ENCODE measurements at regions not wholly inside any gene's neighbourhood (a gene's known extent, or its start where the extent isn't known, plus 50 kb on each side); places are given as distances from the start of the nearest gene placed in this dataset.

DNA sequence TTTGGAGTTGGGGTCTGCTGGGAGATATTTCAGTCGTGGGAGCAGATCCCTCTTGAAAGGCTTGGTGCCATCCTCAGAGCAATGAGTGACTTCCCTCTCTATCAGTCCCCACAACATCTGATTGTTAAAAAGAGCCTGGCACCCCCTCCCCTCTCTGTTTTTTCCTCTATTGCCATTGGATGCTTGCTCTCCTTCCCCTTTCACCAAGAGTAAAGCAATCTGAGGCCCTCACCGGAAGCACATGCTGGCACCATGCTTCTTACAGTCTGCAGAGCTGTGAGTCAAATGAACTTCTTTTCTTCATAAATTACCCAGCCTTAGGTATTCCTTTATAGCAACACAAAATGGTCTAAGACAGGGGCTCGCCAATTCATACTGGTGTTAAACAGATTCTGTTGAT lies 99.1 kb upstream of the CCND2 start:
- H3K79me2 ChIP-seq (ENCODE audit: control insufficient read depth, low read length), result no peaks in the 10 kb centered on the region
- no peak overlapping the region for H3K27ac ChIP-seq (ENCODE audit: low read depth, low read length)
- H3K4me3 ChIP-seq (ENCODE audit: low read length), result no peak overlapping the region
- H3K4me1 ChIP-seq (ENCODE audit: control insufficient read depth, low read length), result no peaks in the 10 kb centered on the region
- no peaks in the 10 kb centered on the region for H3F3A ChIP-seq (ENCODE audit: control insufficient read depth, insufficient read depth)
- H3K36me3 ChIP-seq (ENCODE audit: control insufficient read depth, low read length), result no peaks in the 10 kb centered on the region
- H3K9me2 ChIP-seq (replicated peaks; ENCODE audit: control insufficient read depth, low read length), result no peaks in the 10 kb centered on the region
- no peak overlapping the region for H3K4me2 ChIP-seq (ENCODE audit: low read length)
- TF ChIP-seq EZH2phosphoT487 (IDR thresholded peaks at IDR 0.05; ENCODE audit: borderline replicate concordance, low read length) (no peak), CTCF (IDR thresholded peaks at IDR 0.05; ENCODE audit: low read depth, low read length, poor library complexity, severe bottlenecking) (no peak)
- H4K20me1 ChIP-seq (ENCODE audit: control insufficient read depth, insufficient read depth, low read depth, low read length), result no peaks in the 10 kb centered on the region
- no peaks in the 10 kb centered on the region for H3K9me3 ChIP-seq (ENCODE audit: control insufficient read depth, insufficient read depth, low read length)
- peaks cover 8% of the 10 kb centered on the region; the same call in 1 of the 2 replicates for H3K27me3 ChIP-seq (ENCODE audit: control insufficient read depth, low read length)

DNA sequence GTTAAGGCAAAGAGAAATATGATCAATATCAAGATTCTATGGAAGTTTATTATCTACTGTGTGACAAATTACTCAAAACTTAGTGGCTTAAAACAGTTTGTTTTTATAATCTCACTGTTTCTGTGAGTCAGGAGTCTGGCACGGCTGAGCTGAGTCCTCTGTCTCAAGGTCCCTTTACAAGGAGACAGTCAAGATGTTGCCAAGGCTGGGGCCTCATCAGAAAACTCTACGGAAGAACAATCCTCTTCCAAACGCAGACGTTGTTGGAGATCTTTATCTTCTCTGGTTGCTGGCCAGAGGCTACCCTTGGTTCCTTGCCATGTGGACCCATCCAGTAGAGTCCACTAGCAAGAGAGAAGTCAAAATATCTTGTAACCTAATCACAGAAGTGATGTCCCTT lies 100.6 kb upstream of the CCND2 start:
- no peaks in the 10 kb centered on the region for H4K20me1 ChIP-seq (ENCODE audit: control insufficient read depth, insufficient read depth, low read depth, low read length)
- no peaks in the 10 kb centered on the region for H3K9me2 ChIP-seq (replicated peaks; ENCODE audit: control insufficient read depth, low read length)
- no peak overlapping the region for H3K27ac ChIP-seq (ENCODE audit: low read depth, low read length)
- H3F3A ChIP-seq (ENCODE audit: control insufficient read depth, insufficient read depth), result no peaks in the 10 kb centered on the region
- H3K4me2 ChIP-seq (ENCODE audit: low read length), result no peak overlapping the region
- H3K4me1 ChIP-seq (ENCODE audit: control insufficient read depth, low read length), result no peaks in the 10 kb centered on the region
- H3K4me3 ChIP-seq (ENCODE audit: low read length), result no peak overlapping the region
- H3K36me3 ChIP-seq (ENCODE audit: control insufficient read depth, low read length), result no peaks in the 10 kb centered on the region
- no peaks in the 10 kb centered on the region for H3K9me3 ChIP-seq (ENCODE audit: control insufficient read depth, insufficient read depth, low read length)
- TF ChIP-seq CTCF (IDR thresholded peaks at IDR 0.05; ENCODE audit: low read depth, low read length, poor library complexity, severe bottlenecking) (no peak), EZH2phosphoT487 (IDR thresholded peaks at IDR 0.05; ENCODE audit: borderline replicate concordance, low read length) (no peak)
- H3K27me3 ChIP-seq (ENCODE audit: control insufficient read depth, low read length), result peaks cover 14% of the 10 kb centered on the region
- H3K79me2 ChIP-seq (ENCODE audit: control insufficient read depth, low read length), result no peaks in the 10 kb centered on the region

DNA sequence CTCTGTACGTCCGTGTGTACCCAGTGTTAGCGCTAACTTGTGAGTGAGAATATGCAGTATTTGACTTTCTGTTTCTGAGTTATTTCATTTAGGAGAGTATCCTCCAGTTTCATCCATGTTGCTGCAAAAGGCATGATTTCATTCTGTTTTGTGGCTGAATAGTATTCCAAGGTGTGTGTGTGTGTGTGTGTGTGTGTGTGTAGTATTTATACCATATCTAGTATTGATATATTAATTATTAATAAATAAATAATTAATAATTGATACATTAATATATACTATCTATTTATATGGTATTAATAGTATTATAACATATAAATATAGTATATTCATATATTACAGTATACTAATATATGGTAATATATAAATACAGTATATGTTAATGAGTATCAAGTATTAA lies 101.8 kb upstream of the CCND2 start:
- TF ChIP-seq EZH2phosphoT487 (IDR thresholded peaks at IDR 0.05; ENCODE audit: borderline replicate concordance, low read length), result no peak
- TF ChIP-seq CTCF (IDR thresholded peaks at IDR 0.05; ENCODE audit: low read depth, low read length, poor library complexity, severe bottlenecking), result no peak
- H3K9me3 ChIP-seq (ENCODE audit: control insufficient read depth, insufficient read depth, low read length), result no peaks in the 10 kb centered on the region
- H3K36me3 ChIP-seq (ENCODE audit: control insufficient read depth, low read length), result no peaks in the 10 kb centered on the region
- no peak overlapping the region for H3K4me3 ChIP-seq (ENCODE audit: low read length)
- H3K4me2 ChIP-seq (ENCODE audit: low read length), result no peak overlapping the region
- no peak overlapping the region for H3K27ac ChIP-seq (ENCODE audit: low read depth, low read length)
- no peaks in the 10 kb centered on the region for H3K9me2 ChIP-seq (replicated peaks; ENCODE audit: control insufficient read depth, low read length)
- H3K4me1 ChIP-seq (ENCODE audit: control insufficient read depth, low read length), result no peaks in the 10 kb centered on the region
- H4K20me1 ChIP-seq (ENCODE audit: control insufficient read depth, insufficient read depth, low read depth, low read length), result no peaks in the 10 kb centered on the region
- no peaks in the 10 kb centered on the region for H3K79me2 ChIP-seq (ENCODE audit: control insufficient read depth, low read length)
- no peaks in the 10 kb centered on the region for H3F3A ChIP-seq (ENCODE audit: control insufficient read depth, insufficient read depth)
- peaks cover 22% of the 10 kb centered on the region for H3K27me3 ChIP-seq (ENCODE audit: control insufficient read depth, low read length)

- no peaks in the 10 kb centered on the region for H3K9me3 ChIP-seq (ENCODE audit: control insufficient read depth, insufficient read depth, low read length)
- no peak overlapping the region for H3K27ac ChIP-seq (ENCODE audit: low read depth, low read length)
- no peak overlapping the region for H3K4me2 ChIP-seq (ENCODE audit: low read length)
- peaks cover 29% of the 10 kb centered on the region for H3K27me3 ChIP-seq (ENCODE audit: control insufficient read depth, low read length)
- no peaks in the 10 kb centered on the region for H3K36me3 ChIP-seq (ENCODE audit: control insufficient read depth, low read length)
- no peaks in the 10 kb centered on the region for H4K20me1 ChIP-seq (ENCODE audit: control insufficient read depth, insufficient read depth, low read depth, low read length)
- H3K79me2 ChIP-seq (ENCODE audit: control insufficient read depth, low read length), result no peaks in the 10 kb centered on the region
- H3K9me2 ChIP-seq (replicated peaks; ENCODE audit: control insufficient read depth, low read length), result no peaks in the 10 kb centered on the region
- H3F3A ChIP-seq (ENCODE audit: control insufficient read depth, insufficient read depth), result no peaks in the 10 kb centered on the region
- H3K4me3 ChIP-seq (ENCODE audit: low read length), result no peak overlapping the region
- TF ChIP-seq CTCF (IDR thresholded peaks at IDR 0.05; ENCODE audit: low read depth, low read length, poor library complexity, severe bottlenecking), result no peak
- TF ChIP-seq EZH2phosphoT487 (IDR thresholded peaks at IDR 0.05; ENCODE audit: borderline replicate concordance, low read length), result no peak
- H3K4me1 ChIP-seq (ENCODE audit: control insufficient read depth, low read length), result no peaks in the 10 kb centered on the region
These were observed 103.6 kb upstream of the CCND2 start for GRCh38 chr12:4169959-4170358.

Data from DOHH2 (cell line).